GM19351 (cell line): ENCODE measurements at regions not wholly inside any gene's neighbourhood (a gene's known extent, or its start where the extent isn't known, plus 50 kb on each side); places are given as distances from the start of the nearest gene placed in this dataset.
"Not testable (repeated sequence)": the region's sequence is repeated elsewhere in the genome, so short reads cannot be mapped to it uniquely, and the experiment has no call there.

ENCODE experiments used
- ATAC-seq: cut with Tn5 transposase; IDR thresholded peaks from one replicate; pipeline ENCODE4 v1.9.1; 2021; ENCODE audit warnings: mild to moderate bottlenecking, moderate library complexity; ENCODE audit not compliant: unreplicated experiment

- ATAC-seq, result no peak
These were observed 701.5 kb upstream of the MEF2C start for GRCh38 chr5:89584339-89584956.

- no peak for ATAC-seq
These were observed 700.5 kb upstream of the MEF2C start for GRCh38 chr5:89583534-89583933.

GRCh38 chr5:89582768-89583339 lies 699.9 kb upstream of the MEF2C start:
- no peak for ATAC-seq

GRCh38 chr5:89580976-89581375 lies 698.0 kb upstream of the MEF2C start:
- ATAC-seq, result no peak

- no peak for ATAC-seq
These were observed 692.3 kb upstream of the MEF2C start for GRCh38 chr5:89575319-89575718.

GRCh38 chr5:89573345-89573744 lies 690.4 kb upstream of the MEF2C start:
- no peak for ATAC-seq

GRCh38 chr5:89572696-89573095 lies 689.7 kb upstream of the MEF2C start:
- no peak for ATAC-seq

GRCh38 chr5:89570557-89570956 lies 687.6 kb upstream of the MEF2C start:
- ATAC-seq, result no peak

GRCh38 chr5:89566340-89566739 lies 683.4 kb upstream of the MEF2C start:
- ATAC-seq, result no peak

GRCh38 chr5:89560696-89561095 lies 677.7 kb upstream of the MEF2C start:
- no peak for ATAC-seq

GRCh38 chr5:89556215-89556913 lies 673.4 kb upstream of the MEF2C start:
- ATAC-seq, result no peak

GRCh38 chr5:89546657-89547056 lies 663.7 kb upstream of the MEF2C start:
- no peak for ATAC-seq

- ATAC-seq, result no peak
These were observed 662.6 kb upstream of the MEF2C start for GRCh38 chr5:89545626-89546025.

- no peak for ATAC-seq
These were observed 662.1 kb upstream of the MEF2C start for GRCh38 chr5:89545076-89545475.

- ATAC-seq, result no peak
These were observed 659.8 kb upstream of the MEF2C start for GRCh38 chr5:89542736-89543135.

GRCh38 chr5:89537800-89538199 lies 654.8 kb upstream of the MEF2C start:
- no peak for ATAC-seq

- no peak for ATAC-seq
These were observed 653.0 kb upstream of the MEF2C start for GRCh38 chr5:89536020-89536419.

GRCh38 chr5:89535411-89535810 lies 652.4 kb upstream of the MEF2C start:
- no peak for ATAC-seq

- no peak for ATAC-seq
These were observed 651.3 kb upstream of the MEF2C start for GRCh38 chr5:89534331-89534730.

- no peak for ATAC-seq
These were observed 641.8 kb upstream of the MEF2C start for GRCh38 chr5:89524785-89525184.

GRCh38 chr5:89523867-89524266 lies 640.9 kb upstream of the MEF2C start:
- ATAC-seq, result not testable (repeated sequence)

GRCh38 chr5:89520771-89521170 lies 637.8 kb upstream of the MEF2C start:
- no peak for ATAC-seq
